Activated CD8-positive, alpha-beta memory T cell treated with anti-CD3 and anti-CD28 coated beads, Interleukin-2, amount 10 ng/mL, durations not matched to agents 7 days and 5 days (primary cell): ENCODE measurements at regions not wholly inside any gene's neighbourhood (a gene's known extent, or its start where the extent isn't known, plus 50 kb on each side); places are given as distances from the start of the nearest gene placed in this dataset.

Source experiments
- ATAC-seq: fragments of 150-1000 bp; cut with Tn5 transposase; one replicate; pipeline ENCODE4 v1.10.0; 2021; ENCODE audit warnings: moderate library complexity
- CTCF ChIA-PET: fragments of 350-600 bp; sonication (Branson Sonifier 250); formaldehyde crosslinking; loops from one replicate; lab custom pipeline; 2021; ENCODE audit warnings: antibody characterized with exemption; lab: Charles Lee
- DNase-seq: peaks from one replicate; pipeline ENCODE4 v3.0.0-alpha.2; 2020
- H3K27ac Mint-ChIP-seq: one replicate; pipeline ENCODE4 v1.8.0; 2021; ENCODE audit warnings: mild to moderate bottlenecking, mixed read lengths
- H3K27me3 Mint-ChIP-seq: one replicate; pipeline ENCODE4 v1.8.0; 2021; ENCODE audit warnings: mixed read lengths
- H3K36me3 Mint-ChIP-seq: one replicate; pipeline ENCODE4 v1.8.0; 2021; ENCODE audit warnings: mild to moderate bottlenecking, mixed read lengths
- H3K4me1 Mint-ChIP-seq: one replicate; pipeline ENCODE4 v1.8.0; 2021; ENCODE audit warnings: mixed read lengths
- H3K4me3 Mint-ChIP-seq: one replicate; pipeline ENCODE4 v1.8.0; 2021; ENCODE audit warnings: mild to moderate bottlenecking, moderate library complexity, mixed read lengths
- H3K9me3 Mint-ChIP-seq: one replicate; pipeline ENCODE4 v1.8.0; 2022; ENCODE audit warnings: low read depth, mixed read lengths

DNA sequence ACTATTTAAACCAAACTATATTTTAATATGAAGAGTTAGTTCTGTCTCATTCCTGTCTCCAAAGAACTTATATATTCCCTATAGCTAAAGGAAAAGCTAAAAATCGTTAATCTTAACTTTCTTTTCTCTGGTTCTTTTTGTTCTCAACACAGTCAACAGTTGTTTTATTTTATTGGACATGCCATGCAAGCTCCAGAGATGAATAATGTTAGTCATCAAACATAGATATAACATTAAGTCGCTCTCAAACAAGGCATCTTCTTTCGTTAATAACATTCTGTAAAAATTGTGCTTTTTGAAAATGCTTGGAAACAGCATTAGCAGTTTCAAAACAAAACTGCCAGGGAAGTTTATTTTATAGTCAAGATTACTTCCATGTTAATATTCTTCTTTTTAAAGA, 117.9 kb upstream of the GPM6A start:
- ATAC-seq (no peak), DNase-seq (no peak)
- CTCF ChIA-PET: no interaction called here
- H3K27me3 Mint-ChIP-seq: no peaks in the 10 kb centered on the region
- no peaks in the 10 kb centered on the region for H3K9me3 Mint-ChIP-seq
- H3K36me3 Mint-ChIP-seq: no peaks in the 10 kb centered on the region
- no peak overlapping the region for H3K4me3 Mint-ChIP-seq
- H3K4me1 Mint-ChIP-seq: no peaks in the 10 kb centered on the region
- no peak overlapping the region for H3K27ac Mint-ChIP-seq

DNA sequence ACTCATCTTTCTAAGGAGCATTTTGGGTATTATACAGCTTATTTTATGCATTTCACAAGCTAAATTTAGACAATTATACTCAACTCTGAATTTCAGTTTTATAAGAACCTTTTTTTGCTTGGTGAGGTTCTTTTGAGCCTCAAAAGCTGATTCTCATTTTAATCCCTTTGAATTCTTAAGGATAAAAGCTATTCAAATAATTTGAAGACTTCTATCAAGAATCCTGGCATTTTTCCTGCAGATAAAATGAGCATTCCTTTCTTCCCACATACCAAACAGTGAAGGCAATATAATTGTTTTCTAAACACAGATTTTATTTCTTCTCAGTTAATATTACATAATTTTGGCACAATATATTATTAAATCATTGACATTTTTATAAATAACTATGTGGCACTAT, 118.4 kb upstream of the GPM6A start:
- H3K27me3 Mint-ChIP-seq: no peaks in the 10 kb centered on the region
- H3K27ac Mint-ChIP-seq: no peak overlapping the region
- H3K4me3 Mint-ChIP-seq: no peak overlapping the region
- CTCF ChIA-PET: no interaction called here
- H3K9me3 Mint-ChIP-seq: no peaks in the 10 kb centered on the region
- ATAC-seq (no peak), DNase-seq (no peak)
- H3K4me1 Mint-ChIP-seq: no peaks in the 10 kb centered on the region
- H3K36me3 Mint-ChIP-seq: no peaks in the 10 kb centered on the region

DNA sequence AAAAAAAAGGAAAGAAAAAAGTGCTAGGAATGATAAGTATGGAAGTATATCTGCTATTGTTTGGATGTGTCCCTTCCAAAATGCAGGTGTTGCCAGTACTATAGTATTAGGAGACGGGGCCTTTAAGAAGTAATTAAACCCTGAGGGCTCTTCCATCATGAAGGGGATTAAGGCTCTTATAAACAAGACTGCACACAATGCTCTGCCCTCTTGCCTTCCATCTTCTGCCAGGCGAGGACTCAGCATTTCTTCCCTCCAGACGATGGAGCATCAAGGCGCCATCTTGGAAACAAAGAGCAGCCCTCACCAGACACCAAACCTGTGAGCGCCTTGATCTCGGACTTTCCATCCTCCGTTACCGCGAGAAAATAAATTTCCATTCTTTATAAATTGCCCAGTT, 120.1 kb upstream of the GPM6A start:
- ATAC-seq (no peak), DNase-seq (no peak)
- CTCF ChIA-PET: no interaction called here
- H3K4me3 Mint-ChIP-seq: no peak overlapping the region
- H3K4me1 Mint-ChIP-seq: no peaks in the 10 kb centered on the region
- H3K9me3 Mint-ChIP-seq: no peaks in the 10 kb centered on the region
- H3K27ac Mint-ChIP-seq: no peak overlapping the region
- H3K27me3 Mint-ChIP-seq: no peaks in the 10 kb centered on the region
- no peaks in the 10 kb centered on the region for H3K36me3 Mint-ChIP-seq

DNA sequence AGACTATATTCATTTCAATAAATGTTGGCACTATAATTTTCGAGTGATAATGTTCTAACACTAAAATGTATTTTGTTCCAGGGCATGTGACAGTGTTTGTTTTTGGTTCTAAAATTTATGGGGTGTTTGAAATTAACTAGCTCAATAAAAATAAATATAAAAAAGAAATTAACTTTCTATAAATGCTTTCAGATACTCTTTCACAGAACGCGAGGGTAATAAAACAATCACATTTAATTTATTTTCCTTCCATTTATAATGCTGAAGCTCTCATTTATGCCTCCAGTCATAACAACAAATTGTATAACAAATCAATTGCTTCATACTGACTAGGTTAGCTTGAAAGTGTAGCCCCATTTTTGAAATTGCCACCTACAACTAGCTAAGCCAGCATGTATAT, 122.4 kb upstream of the GPM6A start:
- ATAC-seq (no peak), DNase-seq (no peak)
- H3K27ac Mint-ChIP-seq: no peak overlapping the region
- no peaks in the 10 kb centered on the region for H3K4me1 Mint-ChIP-seq
- no peaks in the 10 kb centered on the region for H3K36me3 Mint-ChIP-seq
- CTCF ChIA-PET: no interaction called here
- H3K4me3 Mint-ChIP-seq: no peak overlapping the region
- H3K9me3 Mint-ChIP-seq: no peaks in the 10 kb centered on the region
- no peaks in the 10 kb centered on the region for H3K27me3 Mint-ChIP-seq

DNA sequence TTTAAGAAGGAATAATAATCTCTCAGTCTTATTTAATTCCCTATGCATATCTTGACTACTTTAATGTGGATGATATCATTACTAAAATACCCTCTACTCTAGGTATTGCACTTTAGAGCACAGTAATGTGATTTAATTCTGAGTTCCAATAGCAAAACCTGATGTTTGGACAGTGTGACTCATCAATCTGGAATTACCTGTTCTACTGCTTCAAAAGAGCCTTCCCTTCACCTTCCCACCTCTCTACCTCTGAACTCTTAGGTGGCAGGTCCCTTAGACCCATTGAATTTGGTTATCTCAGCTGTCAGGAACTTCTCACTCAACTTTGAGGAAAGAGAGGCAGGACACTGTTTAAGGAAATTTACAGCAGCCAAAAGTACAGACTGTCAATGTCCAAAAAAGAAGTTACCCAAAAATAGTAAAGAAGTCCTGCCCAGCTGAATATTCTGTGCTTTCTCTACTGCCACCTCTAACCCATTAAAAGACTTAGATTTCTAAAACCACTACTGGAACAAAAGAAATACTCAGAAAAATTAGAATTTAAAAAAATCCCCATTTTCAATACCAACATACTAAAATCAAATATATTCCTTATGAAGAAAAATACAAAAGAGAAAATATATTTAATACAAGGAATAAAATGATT, 123.1 kb upstream of the GPM6A start:
- DNase-seq (no peak), ATAC-seq (no peak)
- no peaks in the 10 kb centered on the region for H3K9me3 Mint-ChIP-seq
- no peak overlapping the region for H3K4me3 Mint-ChIP-seq
- CTCF ChIA-PET: no interaction called here
- H3K27ac Mint-ChIP-seq: no peak overlapping the region
- H3K36me3 Mint-ChIP-seq: no peaks in the 10 kb centered on the region
- H3K4me1 Mint-ChIP-seq: no peaks in the 10 kb centered on the region
- H3K27me3 Mint-ChIP-seq: no peaks in the 10 kb centered on the region

DNA sequence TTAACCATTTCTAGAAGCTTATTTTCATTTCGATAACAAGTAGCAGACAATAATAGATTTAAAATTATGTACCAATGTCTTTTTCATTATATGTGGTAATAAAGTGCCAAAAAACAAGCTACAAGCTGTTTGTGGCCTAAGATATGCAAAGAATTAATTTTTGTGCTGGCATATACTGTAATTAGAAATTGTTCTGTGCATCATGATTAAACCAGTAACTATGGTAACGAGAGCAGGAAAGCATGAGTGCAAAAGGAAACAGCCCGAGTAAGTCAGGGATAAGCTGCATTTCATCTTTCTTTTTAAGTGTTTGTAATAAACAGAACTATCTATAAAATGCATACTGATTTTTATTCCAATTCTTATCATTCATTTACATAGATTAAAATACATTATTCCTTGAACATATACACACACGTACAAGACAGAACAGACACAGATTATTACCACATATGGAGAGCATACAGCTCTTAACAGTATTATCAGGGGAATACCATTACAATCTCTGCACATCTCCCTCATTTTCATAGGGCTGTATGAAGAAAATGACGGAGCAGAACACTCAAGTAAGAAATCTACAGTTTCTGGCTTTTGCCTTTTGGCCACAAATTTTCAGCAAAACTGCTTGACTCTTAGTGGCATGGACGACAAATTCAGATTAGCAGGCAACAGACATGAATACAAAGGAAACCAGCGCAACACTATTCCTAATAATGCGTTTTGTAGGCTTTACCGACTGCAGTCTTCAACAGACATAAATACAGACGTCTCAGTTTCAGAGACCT, 121.3 kb upstream of the WDR17 start:
- Mint-ChIP-seq H3K9me3 (no peaks in the 10 kb centered on the region), H3K4me1 (peaks cover 7% of the 10 kb centered on the region), H3K36me3 (no peaks in the 10 kb centered on the region), H3K27me3 (peaks cover 6% of the 10 kb centered on the region), H3K27ac (no peak overlapping the region), H3K4me3 (no peak overlapping the region)
- ATAC-seq: no peak
- DNase-seq: no peak
- CTCF ChIA-PET: interaction anchor here (0.9 kb wide), 1 partner anchor 397 kb away, joined by 3 read pairs; no protein-coding TSS in a partner anchor

DNA sequence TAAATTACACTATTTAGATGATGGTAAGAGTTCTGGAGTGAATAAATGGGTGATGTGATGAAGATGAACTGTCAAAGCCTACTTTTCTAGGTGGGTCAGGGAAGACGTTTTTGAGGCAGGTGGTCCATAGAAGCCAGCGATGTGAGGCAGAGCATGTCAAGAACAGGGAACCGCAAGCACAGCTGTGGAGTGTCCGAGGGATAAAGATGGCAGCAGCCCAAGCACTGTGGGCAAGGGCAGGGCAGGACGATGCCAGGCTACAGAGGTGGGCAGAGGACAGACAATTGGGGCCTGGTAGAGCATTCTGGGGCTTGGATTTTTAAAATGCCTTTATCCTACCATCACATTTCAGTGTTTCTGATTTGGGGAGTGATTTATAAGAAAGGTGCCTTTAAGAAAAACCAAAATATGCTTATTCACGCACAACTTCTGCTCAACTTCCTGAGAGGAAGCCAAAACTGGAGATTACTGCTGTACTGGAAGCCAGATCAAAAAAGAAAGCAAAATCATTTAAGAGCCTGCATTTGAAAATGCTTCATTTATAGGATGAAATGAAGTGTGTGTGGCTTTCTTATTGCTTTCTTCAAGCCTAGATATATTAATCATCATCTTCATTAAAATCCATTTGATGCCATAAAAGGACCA, 119.0 kb upstream of the WDR17 start:
- ATAC-seq: peak; percentile 30
- peaks cover 7% of the 10 kb centered on the region for H3K4me1 Mint-ChIP-seq
- no peaks in the 10 kb centered on the region for H3K9me3 Mint-ChIP-seq
- peaks cover 9% of the 10 kb centered on the region for H3K27me3 Mint-ChIP-seq
- DNase-seq: no peak
- H3K4me3 Mint-ChIP-seq: no peak overlapping the region
- CTCF ChIA-PET: interaction anchor here (0.8 kb wide), 1 partner anchor 9 kb away, joined by 4 read pairs; no protein-coding TSS in a partner anchor
- no peak overlapping the region for H3K27ac Mint-ChIP-seq
- H3K36me3 Mint-ChIP-seq: no peaks in the 10 kb centered on the region

DNA sequence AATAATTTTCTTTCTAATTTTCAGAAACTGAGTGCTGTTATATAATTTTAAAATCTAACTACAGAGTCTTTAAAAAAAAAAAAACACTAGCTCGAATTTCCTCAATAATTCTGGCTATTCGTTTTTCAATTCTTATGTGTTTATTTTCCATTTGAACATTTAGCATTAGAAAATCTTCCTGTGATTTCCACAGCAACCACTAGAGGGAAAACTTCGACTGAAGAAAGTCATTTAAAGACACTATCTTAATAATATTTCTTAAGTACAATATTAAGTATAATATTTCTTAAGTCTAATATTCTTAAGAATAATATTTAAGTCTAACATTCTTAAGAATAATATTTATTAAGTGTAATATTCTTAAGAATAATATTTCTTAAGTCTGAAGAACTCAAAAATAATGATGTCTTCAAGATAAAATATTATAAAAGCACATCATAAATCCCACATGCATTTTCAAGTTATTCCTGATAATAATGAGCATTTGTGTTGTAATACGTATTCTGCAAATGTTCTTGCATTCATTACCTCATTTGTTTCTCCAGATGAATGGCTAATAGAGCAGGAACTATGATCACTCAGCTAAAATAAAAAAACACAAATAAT, 118.4 kb upstream of the WDR17 start:
- no peak for DNase-seq
- ATAC-seq: no peak
- H3K27me3 Mint-ChIP-seq: peaks cover 9% of the 10 kb centered on the region
- CTCF ChIA-PET: interaction anchor here (0.8 kb wide), 1 partner anchor 8 kb away, joined by 4 read pairs; no protein-coding TSS in a partner anchor
- no peaks in the 10 kb centered on the region for H3K9me3 Mint-ChIP-seq
- peaks cover 7% of the 10 kb centered on the region for H3K4me1 Mint-ChIP-seq
- H3K4me3 Mint-ChIP-seq: no peak overlapping the region
- no peak overlapping the region for H3K27ac Mint-ChIP-seq
- H3K36me3 Mint-ChIP-seq: no peaks in the 10 kb centered on the region

DNA sequence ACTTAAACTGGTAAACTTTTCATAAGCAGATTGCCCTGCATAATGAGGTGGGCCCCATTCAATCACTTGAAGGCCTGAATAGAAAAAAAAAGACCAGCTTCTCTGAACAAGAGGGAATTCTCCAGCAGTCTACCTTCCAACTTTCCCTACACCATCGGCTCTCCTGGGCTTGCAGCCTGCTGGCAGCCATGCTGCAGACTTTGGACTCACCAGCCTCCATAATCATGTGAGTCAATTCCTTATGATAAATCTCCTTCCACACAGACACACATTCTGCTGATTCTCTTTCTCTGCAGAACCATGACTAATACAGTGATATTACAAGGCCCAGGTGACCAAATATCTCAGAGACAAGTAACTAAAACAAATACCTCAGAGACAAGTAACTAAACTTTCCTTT, 113.8 kb upstream of the WDR17 start:
- CTCF ChIA-PET: no interaction called here
- peaks cover 7% of the 10 kb centered on the region for H3K27me3 Mint-ChIP-seq
- H3K9me3 Mint-ChIP-seq: no peaks in the 10 kb centered on the region
- H3K27ac Mint-ChIP-seq: no peak overlapping the region
- H3K36me3 Mint-ChIP-seq: no peaks in the 10 kb centered on the region
- ATAC-seq (no peak), DNase-seq (no peak)
- H3K4me3 Mint-ChIP-seq: no peak overlapping the region
- H3K4me1 Mint-ChIP-seq: peaks cover under 1% of the 10 kb centered on the region

DNA sequence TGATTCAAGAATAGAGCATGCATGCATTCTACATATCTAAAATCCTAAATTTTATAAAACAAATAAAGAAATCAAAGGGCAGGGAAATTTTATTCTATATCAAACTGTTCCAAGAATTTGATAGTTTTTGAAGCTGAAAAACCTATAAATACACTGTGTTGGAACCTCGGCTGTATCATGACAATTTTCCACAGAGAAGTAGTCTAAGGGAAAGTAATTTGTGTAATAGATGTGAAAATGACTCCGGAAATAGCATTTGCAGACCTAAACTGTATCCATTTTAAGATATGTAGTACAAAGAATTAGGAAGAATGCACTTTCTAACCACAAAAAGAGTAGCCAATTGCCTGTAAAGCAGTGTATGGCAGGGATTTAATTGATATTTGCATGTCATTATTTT, 112.5 kb upstream of the WDR17 start:
- CTCF ChIA-PET: no interaction called here
- DNase-seq (no peak), ATAC-seq (no peak)
- H3K4me3 Mint-ChIP-seq: no peak overlapping the region
- no peaks in the 10 kb centered on the region for H3K9me3 Mint-ChIP-seq
- no peaks in the 10 kb centered on the region for H3K4me1 Mint-ChIP-seq
- H3K27ac Mint-ChIP-seq: no peak overlapping the region
- H3K36me3 Mint-ChIP-seq: no peaks in the 10 kb centered on the region
- peaks cover 7% of the 10 kb centered on the region for H3K27me3 Mint-ChIP-seq

DNA sequence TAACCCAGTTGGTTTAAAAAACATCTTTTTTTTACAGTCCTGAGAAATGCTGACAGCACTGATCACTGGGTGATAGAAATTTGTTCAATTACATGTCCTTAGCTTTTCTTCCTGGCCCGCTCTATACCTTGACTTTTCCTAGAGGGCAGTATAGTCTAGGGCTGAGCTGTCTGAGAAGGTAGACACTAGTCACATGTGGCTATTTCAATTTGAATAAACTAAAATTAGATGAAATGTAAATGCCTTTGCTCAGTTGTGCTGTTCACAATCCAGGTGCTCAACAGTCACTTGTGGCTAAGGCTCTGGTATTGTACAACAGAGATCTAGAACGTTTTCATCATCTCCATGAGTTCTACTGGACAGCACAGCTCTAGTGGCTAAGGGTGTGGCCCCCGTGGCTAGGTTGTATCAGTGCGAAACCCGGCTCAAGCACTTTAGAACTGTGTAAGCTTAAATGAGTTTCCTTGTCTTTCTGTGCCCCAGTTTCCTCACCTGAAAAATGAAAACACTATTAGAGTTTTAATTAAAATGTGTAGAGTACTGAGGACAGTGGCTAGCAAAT, 111.6 kb upstream of the WDR17 start:
- ATAC-seq: no peak
- CTCF ChIA-PET: interaction anchor here (1.5 kb wide), 1 partner anchor 387 kb away, joined by 4 read pairs; no protein-coding TSS in a partner anchor
- H3K27me3 Mint-ChIP-seq: peaks cover 3% of the 10 kb centered on the region

DNA sequence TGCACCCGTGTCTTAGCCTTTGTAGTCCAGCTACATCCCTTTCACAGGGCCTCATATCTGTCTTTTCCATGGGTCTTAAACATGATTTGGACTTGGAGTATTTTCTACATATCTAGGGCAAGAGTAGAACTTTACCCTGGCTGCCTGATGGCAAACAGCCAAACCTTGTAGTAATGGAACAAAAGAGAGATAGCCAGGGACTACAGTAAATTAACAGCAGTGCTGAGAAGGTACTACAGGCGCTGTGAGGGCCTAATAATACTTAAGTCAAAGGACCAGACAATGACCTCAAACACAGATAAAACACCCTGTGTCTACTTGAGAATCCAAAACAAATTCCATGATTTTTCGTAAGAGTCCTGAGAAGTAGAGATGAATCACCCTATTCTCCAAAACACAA, 111.0 kb upstream of the WDR17 start:
- no peaks in the 10 kb centered on the region for H3K9me3 Mint-ChIP-seq
- no peak overlapping the region for H3K27ac Mint-ChIP-seq
- no peak for ATAC-seq
- peaks cover 3% of the 10 kb centered on the region for H3K27me3 Mint-ChIP-seq
- no peaks in the 10 kb centered on the region for H3K4me1 Mint-ChIP-seq
- no peak overlapping the region for H3K4me3 Mint-ChIP-seq
- CTCF ChIA-PET: interaction anchor here (1.5 kb wide), 1 partner anchor 386 kb away, joined by 4 read pairs; no protein-coding TSS in a partner anchor
- DNase-seq: no peak
- H3K36me3 Mint-ChIP-seq: no peaks in the 10 kb centered on the region

More for the DNA sequence above, 111.6 kb upstream of the WDR17 start:
- DNase-seq: no peak
- no peaks in the 10 kb centered on the region for H3K36me3 Mint-ChIP-seq
- no peaks in the 10 kb centered on the region for H3K4me1 Mint-ChIP-seq
- no peak overlapping the region for H3K4me3 Mint-ChIP-seq
- no peak overlapping the region for H3K27ac Mint-ChIP-seq
- H3K9me3 Mint-ChIP-seq: no peaks in the 10 kb centered on the region

DNA sequence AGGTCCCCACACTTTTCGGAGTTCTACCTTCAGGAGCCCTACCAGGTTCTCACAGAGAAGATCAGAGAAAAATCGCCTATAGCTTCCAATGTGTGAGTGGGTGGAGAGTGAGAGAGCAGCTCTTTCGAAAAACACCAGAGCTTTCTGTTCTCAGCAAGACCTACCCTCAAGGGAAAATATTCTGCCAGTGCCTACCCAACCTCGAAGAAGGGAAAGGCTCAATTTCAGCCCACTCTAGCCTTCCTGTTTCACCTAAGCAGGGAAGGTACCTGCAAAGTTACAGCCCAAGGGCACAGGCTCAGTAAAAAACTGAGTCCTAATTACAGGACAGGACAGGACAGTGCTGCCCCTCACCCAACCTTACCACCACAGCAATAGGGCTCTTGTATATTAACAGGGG, 104.0 kb upstream of the WDR17 start:
- H3K27ac Mint-ChIP-seq: no peak overlapping the region
- H3K4me3 Mint-ChIP-seq: no peak overlapping the region
- ATAC-seq: no peak
- no peaks in the 10 kb centered on the region for H3K9me3 Mint-ChIP-seq
- H3K4me1 Mint-ChIP-seq: no peaks in the 10 kb centered on the region
- H3K27me3 Mint-ChIP-seq: no peaks in the 10 kb centered on the region
- CTCF ChIA-PET: no interaction called here
- H3K36me3 Mint-ChIP-seq: no peaks in the 10 kb centered on the region
- DNase-seq: no peak
